GM20000 (cell line): ENCODE measurements at regions not wholly inside any gene's neighbourhood (a gene's known extent, or its start where the extent isn't known, plus 50 kb on each side); places are given as distances from the start of the nearest gene placed in this dataset.

Experiments
- DNase-seq: peaks from one replicate; pipeline ENCODE4 v3.0.0; 2012; ENCODE audit warnings: low spot score
- CTCF ChIP-seq: IDR thresholded peaks from 2 replicates; pipeline ENCODE4 v1.5.1; 2012; ENCODE audit warnings: mild to moderate bottlenecking, control low read depth; ENCODE audit errors: extremely low read depth, missing control alignments

- TF ChIP-seq CTCF = no peak
Measured at GRCh38 chr16:63488955-63489354, 1452.7 kb upstream of the CDH8 start.

GRCh38 chr16:63481060-63481459 is 1444.8 kb upstream of the CDH8 start:
- no peak for DNase-seq
- no peak for TF ChIP-seq CTCF

More at GRCh38 chr16:63488955-63489354, 1452.7 kb upstream of the CDH8 start:
- no peak for DNase-seq

- no peak for TF ChIP-seq CTCF
- DNase-seq = no peak
Measured at GRCh38 chr16:63473725-63474124, 1437.5 kb upstream of the CDH8 start.

- no peak for TF ChIP-seq CTCF
- DNase-seq = no peak
Measured at GRCh38 chr16:63467513-63467912, 1431.3 kb upstream of the CDH8 start.

- no peak for DNase-seq
- TF ChIP-seq CTCF = no peak
Measured at GRCh38 chr16:63462316-63462715, 1426.1 kb upstream of the CDH8 start.

GRCh38 chr16:63461248-63461841 is 1425.1 kb upstream of the CDH8 start:
- DNase-seq = no peak
- TF ChIP-seq CTCF = no peak

GRCh38 chr16:63458846-63459245 is 1422.6 kb upstream of the CDH8 start:
- DNase-seq = no peak
- TF ChIP-seq CTCF = no peak
